Cerebellar nuclear complex (tissue), 1 donor: ENCODE measurements at regions not wholly inside any gene's neighbourhood (a gene's known extent, or its start where the extent isn't known, plus 50 kb on each side); places are given as distances from the start of the nearest gene placed in this dataset.

Experiments used
- DNase-seq, 2 experiments: peaks; one replicate each; lab custom pipeline; 2025; lab: John Stamatoyannopoulos, UW

- no peak for DNase-seq
These were observed 321.9 kb upstream of the RASGRP1 start for GRCh38 chr15:38886315-38887163.

GRCh38 chr15:38888701-38889221, 324.1 kb upstream of the RASGRP1 start:
- no peak for DNase-seq

GRCh38 chr15:38890194-38890593, 325.6 kb upstream of the RASGRP1 start:
- no peak for DNase-seq

- DNase-seq: no peak
These were observed 329.3 kb upstream of the RASGRP1 start for GRCh38 chr15:38893925-38894242.

GRCh38 chr15:38894243-38894948, 329.8 kb upstream of the RASGRP1 start:
- DNase-seq: no peak

- DNase-seq: no peak
These were observed 331.0 kb upstream of the RASGRP1 start for GRCh38 chr15:38895326-38896255.

- no peak for DNase-seq
These were observed 332.0 kb upstream of the RASGRP1 start for GRCh38 chr15:38896647-38897046.

- no peak for DNase-seq
These were observed 332.9 kb upstream of the RASGRP1 start for GRCh38 chr15:38897551-38897950.

- no peak for DNase-seq
These were observed 333.6 kb upstream of the RASGRP1 start for GRCh38 chr15:38898236-38898635.

- no peak for DNase-seq
These were observed 334.7 kb upstream of the RASGRP1 start for GRCh38 chr15:38899300-38899699.

- no peak for DNase-seq
These were observed 339.7 kb upstream of the RASGRP1 start for GRCh38 chr15:38904298-38904697.

- DNase-seq: no peak
These were observed 341.0 kb upstream of the RASGRP1 start for GRCh38 chr15:38905632-38906031.

- DNase-seq: no peak
These were observed 356.4 kb upstream of the RASGRP1 start for GRCh38 chr15:38920966-38921365.

GRCh38 chr15:38921471-38921870, 356.9 kb upstream of the RASGRP1 start:
- DNase-seq: no peak

- DNase-seq: no peak
These were observed 363.8 kb upstream of the RASGRP1 start for GRCh38 chr15:38928431-38928830.

GRCh38 chr15:38930851-38931572, 366.4 kb upstream of the RASGRP1 start:
- no peak for DNase-seq

- DNase-seq: no peak
These were observed 376.9 kb upstream of the RASGRP1 start for GRCh38 chr15:38941399-38941953.

GRCh38 chr15:38944536-38944935, 379.9 kb upstream of the RASGRP1 start:
- DNase-seq: no peak

- DNase-seq: no peak
These were observed 381.1 kb upstream of the RASGRP1 start for GRCh38 chr15:38945551-38946298.

- no peak for DNase-seq
These were observed 389.5 kb upstream of the RASGRP1 start for GRCh38 chr15:38954090-38954489.
